Urinary bladder (tissue), 3 donors: ENCODE measurements at regions not wholly inside any gene's neighbourhood (a gene's known extent, or its start where the extent isn't known, plus 50 kb on each side); places are given as distances from the start of the nearest gene placed in this dataset.

Experiments used
- DNase-seq: peaks from one replicate; pipeline ENCODE4 v3.0.0-alpha.2; 2015; ENCODE audit errors: extremely low spot score
- H3K27ac ChIP-seq: one replicate; pipeline ENCODE4 v1.5.1; 2013; ENCODE audit warnings: low read depth, mild to moderate bottlenecking, moderate library complexity
- H3K36me3 ChIP-seq: one replicate; pipeline ENCODE4 v1.6.1; 2013; ENCODE audit warnings: mild to moderate bottlenecking, moderate library complexity; ENCODE audit not compliant: insufficient read depth
- H3K4me1 ChIP-seq: one replicate; pipeline ENCODE4 v1.6.1; 2013; ENCODE audit warnings: mild to moderate bottlenecking, moderate library complexity; ENCODE audit not compliant: insufficient read depth
- H3K4me3 ChIP-seq: one replicate; pipeline ENCODE4 v1.5.1; 2013; ENCODE audit warnings: low read depth, low read length
- WGBS: extraction: QIAGEN DNeasy Blood & Tissue Kit; methylation state at CpG from one replicate; pipeline ENCODE4 v1.1.7; 2013; 5-methylcytosine and 5-hydroxymethylcytosine counted together
- donor health status: healthy with polysubstance abuse.
- donor health status: healthy.

GRCh38 chr6:133583907-133584427 is 304.9 kb upstream of the TCF21 start:
- WGBS, result 73% methylated on average over 4 of the region's 4 CpGs
- Histone ChIP-seq H3K4me3 (no peak overlapping the region), H3K27ac (no peak overlapping the region), H3K36me3 (no peaks in the 10 kb centered on the region), H3K4me1 (no peaks in the 10 kb centered on the region)
- DNase-seq, result no peak

GRCh38 chr6:133584823-133585222 is 304.1 kb upstream of the TCF21 start:
- Histone ChIP-seq H3K4me1 (no peaks in the 10 kb centered on the region), H3K4me3 (no peak overlapping the region), H3K36me3 (no peaks in the 10 kb centered on the region), H3K27ac (no peak overlapping the region)
- whole genome bisulfite sequencing, result 32% methylated on average over 2 of the region's 2 CpGs
- no peak for DNase-seq

DNA sequence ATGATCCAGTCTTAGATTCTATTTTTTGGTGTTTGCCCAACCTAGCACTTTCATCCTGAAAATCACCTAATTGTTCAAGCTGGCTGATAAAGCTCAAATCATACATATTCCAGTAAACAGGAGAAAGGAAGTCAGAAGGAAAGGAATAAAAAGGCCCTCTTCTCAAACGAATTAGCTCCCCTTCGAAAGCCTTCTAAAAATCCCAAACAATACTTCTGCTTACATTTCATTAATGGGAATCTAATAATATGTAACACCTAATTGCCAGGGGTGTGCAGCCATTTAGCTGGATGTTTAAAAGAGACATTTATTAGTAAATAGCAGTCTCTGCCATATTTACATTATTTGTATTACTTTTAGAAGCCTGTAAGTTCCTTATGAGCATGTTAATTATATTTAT is 302.9 kb upstream of the TCF21 start:
- Histone ChIP-seq H3K4me3 (no peak overlapping the region), H3K36me3 (no peaks in the 10 kb centered on the region), H3K4me1 (no peaks in the 10 kb centered on the region), H3K27ac (no peak overlapping the region)
- no peak for DNase-seq
- WGBS, result 73% methylated on average over 2 of the region's 2 CpGs

- no peak overlapping the region for H3K4me3 ChIP-seq
- DNase-seq, result peak; percentile 18
- WGBS, result 50% methylated on average over 2 of the region's 2 CpGs
Measured at GRCh38 chr6:133587546-133588160, 301.3 kb upstream of the TCF21 start.

GRCh38 chr6:133590196-133590595 is 298.7 kb upstream of the TCF21 start:
- Histone ChIP-seq H3K4me3 (no peak overlapping the region), H3K27ac (no peak overlapping the region), H3K4me1 (no peaks in the 10 kb centered on the region), H3K36me3 (no peaks in the 10 kb centered on the region)
- WGBS, result 81% methylated on average over 5 of the region's 5 CpGs
- no peak for DNase-seq

More at GRCh38 chr6:133587546-133588160, 301.3 kb upstream of the TCF21 start:
- no peak overlapping the region for H3K27ac ChIP-seq
- H3K36me3 ChIP-seq, result no peaks in the 10 kb centered on the region
- H3K4me1 ChIP-seq, result no peaks in the 10 kb centered on the region

DNA sequence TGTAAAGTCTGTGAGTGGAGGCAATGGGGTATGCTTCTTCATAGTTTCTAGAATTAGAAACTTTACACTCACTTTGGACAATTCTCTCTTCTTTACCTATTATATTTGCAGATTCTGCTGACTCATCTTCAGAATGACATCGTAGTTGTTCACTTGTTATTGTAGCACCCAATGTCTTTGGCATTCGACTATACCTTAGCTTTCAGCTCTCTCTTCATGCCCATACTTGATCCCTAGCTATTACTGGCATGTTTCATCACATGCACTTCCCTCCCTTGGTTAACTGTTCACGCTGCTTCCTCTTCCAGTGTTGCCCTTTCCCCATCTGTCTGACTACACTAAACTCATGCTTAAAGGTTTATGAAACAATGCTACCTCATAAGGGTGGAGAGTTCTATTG is 298.1 kb upstream of the TCF21 start:
- no peaks in the 10 kb centered on the region for H3K36me3 ChIP-seq
- no peak overlapping the region for H3K27ac ChIP-seq
- WGBS, result 79% methylated on average over 3 of the region's 3 CpGs
- no peak for DNase-seq
- H3K4me1 ChIP-seq, result no peaks in the 10 kb centered on the region
- no peak overlapping the region for H3K4me3 ChIP-seq

GRCh38 chr6:133591275-133591674 is 297.6 kb upstream of the TCF21 start:
- Histone ChIP-seq H3K4me3 (no peak overlapping the region), H3K4me1 (no peaks in the 10 kb centered on the region), H3K36me3 (no peaks in the 10 kb centered on the region), H3K27ac (no peak overlapping the region)
- no peak for DNase-seq
- 88% methylated on average over 1 of the region's 1 CpG for WGBS

DNA sequence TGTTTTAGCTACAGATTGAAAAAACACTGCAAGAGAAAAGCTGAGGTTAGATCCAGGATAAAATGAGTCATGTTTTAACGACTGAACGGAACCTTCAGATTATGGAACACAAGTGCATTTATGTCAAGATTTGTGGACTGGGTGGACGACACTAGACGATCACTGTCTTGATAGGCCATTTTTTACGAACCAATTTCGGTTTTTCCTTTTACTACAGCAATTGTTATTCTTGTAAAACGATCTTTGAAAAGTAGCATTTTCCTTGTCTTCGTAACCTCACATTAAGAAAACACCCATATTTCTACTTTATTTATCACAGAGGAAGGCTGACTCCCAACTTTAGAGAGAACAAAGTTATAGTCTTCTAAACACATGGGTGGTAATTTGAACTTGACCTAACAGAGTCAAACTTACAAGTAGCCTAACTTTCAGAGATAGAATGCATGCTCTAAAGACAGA is 294.2 kb upstream of the TCF21 start:
- 30% methylated on average over 8 of the region's 8 CpGs for WGBS
- no peak overlapping the region for H3K27ac ChIP-seq

GRCh38 chr6:133595111-133595761 is 293.7 kb upstream of the TCF21 start:
- 22% methylated on average over 7 of the region's 7 CpGs for WGBS
- Histone ChIP-seq H3K36me3 (no peaks in the 10 kb centered on the region), H3K27ac (no peak overlapping the region), H3K4me3 (no peak overlapping the region), H3K4me1 (no peaks in the 10 kb centered on the region)
- DNase-seq, result peak; percentile 84

More for the DNA sequence above, 294.2 kb upstream of the TCF21 start:
- Histone ChIP-seq H3K36me3 (no peaks in the 10 kb centered on the region), H3K4me1 (no peaks in the 10 kb centered on the region), H3K4me3 (no peak overlapping the region)
- peak; percentile 75 for DNase-seq

GRCh38 chr6:133606852-133607251 is 282.1 kb upstream of the TCF21 start:
- no peak overlapping the region for H3K4me3 ChIP-seq
- 38% methylated on average over 3 of the region's 3 CpGs for WGBS
- DNase-seq, result no peak

DNA sequence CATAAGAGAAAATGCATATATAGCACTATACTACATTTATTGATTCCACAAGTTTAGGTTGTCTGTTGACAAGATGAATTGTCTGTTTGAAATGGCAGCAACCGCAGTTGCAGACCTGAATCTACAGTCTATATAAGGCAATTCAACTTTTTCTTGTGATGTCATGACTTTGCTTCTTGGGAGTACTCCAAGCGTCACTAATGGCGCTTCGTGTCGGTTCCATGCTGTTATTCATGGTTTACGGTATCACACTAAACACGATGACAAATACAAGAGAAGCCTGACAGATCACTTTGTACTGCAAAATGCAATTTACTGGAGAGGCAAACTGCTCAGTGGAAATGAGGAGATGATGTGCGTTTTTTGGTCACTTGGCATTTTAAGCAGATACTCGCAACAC is 280.3 kb upstream of the TCF21 start:
- no peaks in the 10 kb centered on the region for H3K36me3 ChIP-seq
- 95% methylated on average over 9 of the region's 9 CpGs for WGBS
- no peaks in the 10 kb centered on the region for H3K4me1 ChIP-seq
- no peak overlapping the region for H3K27ac ChIP-seq
- DNase-seq, result no peak
- no peak overlapping the region for H3K4me3 ChIP-seq

More at GRCh38 chr6:133606852-133607251, 282.1 kb upstream of the TCF21 start:
- no peak overlapping the region for H3K27ac ChIP-seq
- no peaks in the 10 kb centered on the region for H3K4me1 ChIP-seq
- no peaks in the 10 kb centered on the region for H3K36me3 ChIP-seq

DNA sequence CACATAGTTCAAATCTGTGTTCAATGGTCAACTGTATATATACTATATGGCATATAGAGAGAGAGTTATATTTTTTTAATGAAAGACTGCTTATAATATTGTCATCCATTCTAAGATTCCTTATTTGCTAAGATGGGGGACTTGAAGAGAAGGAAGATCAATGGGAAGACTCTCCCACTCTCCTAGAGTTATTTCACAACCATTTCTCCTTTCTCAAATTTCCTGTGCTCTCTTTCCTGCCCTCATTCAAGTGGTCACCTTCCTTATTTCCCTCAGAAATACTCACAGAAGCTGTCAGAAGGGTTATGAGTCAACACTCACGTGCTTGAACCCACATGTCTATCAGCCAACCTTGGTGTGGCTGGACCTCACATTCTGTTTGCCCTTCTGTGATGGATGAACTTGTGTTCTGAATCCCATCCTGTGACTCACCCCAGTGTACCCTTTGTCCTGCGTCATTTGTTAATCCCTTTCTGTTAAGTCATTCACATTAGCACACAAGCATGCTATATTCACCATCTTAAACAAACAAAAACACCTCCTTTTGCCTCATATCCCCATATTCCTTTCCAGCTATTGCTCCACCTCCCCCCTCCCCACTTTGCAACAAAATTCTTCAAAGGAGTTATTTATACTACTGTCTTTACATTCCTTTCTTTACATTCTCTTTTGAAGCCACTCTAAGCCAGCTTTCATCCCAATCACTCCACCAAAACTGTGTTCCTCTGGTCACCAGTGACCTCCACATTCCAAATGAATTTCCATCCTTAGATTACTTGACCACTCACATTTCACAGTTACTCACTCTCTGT is 279.3 kb upstream of the TCF21 start:
- Histone ChIP-seq H3K27ac (no peak overlapping the region), H3K4me3 (no peak overlapping the region), H3K36me3 (no peaks in the 10 kb centered on the region), H3K4me1 (no peaks in the 10 kb centered on the region)
- WGBS, result 80% methylated on average over 2 of the region's 2 CpGs
- no peak for DNase-seq

DNA sequence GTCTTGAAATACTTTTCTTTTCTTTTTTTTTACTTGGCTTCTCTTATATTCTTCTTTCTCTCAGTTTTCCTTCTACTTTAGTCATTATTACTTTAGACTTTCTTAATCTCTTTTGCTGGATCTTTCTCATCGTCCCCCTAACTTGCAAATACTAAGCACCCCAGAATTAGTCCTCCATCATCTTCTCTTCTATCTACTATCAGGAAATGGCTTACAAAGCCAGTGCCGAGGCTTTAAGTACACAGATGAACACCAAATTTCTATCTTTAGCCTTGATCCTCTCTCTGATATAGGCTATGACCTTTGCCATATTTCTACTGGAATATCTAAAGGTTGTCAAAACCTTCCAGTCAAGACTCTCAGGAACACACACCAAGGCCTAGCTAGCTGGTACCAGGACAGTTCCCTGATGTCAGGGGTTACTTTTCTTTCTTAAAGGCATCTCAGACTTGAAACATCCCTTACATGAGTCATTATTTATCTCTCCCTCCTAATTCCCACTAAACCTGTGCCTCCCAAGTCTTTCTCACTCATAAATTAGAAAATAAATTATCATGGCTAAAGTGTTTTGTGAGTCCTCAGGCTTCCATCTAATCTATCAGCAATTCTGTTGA is 278.6 kb upstream of the TCF21 start:
- no peaks in the 10 kb centered on the region for H3K36me3 ChIP-seq
- WGBS, result 67% methylated on average over 2 of the region's 2 CpGs
- DNase-seq, result no peak
- H3K4me3 ChIP-seq, result no peak overlapping the region
- no peak overlapping the region for H3K27ac ChIP-seq
- no peaks in the 10 kb centered on the region for H3K4me1 ChIP-seq
